ENCODE measurements at regions not wholly inside any gene's neighbourhood (a gene's known extent, or its start where the extent isn't known, plus 50 kb on each side); places are given as distances from the start of the nearest gene placed in this dataset.

GRCh38 chr1:58367217-58367616 is 179.3 kb downstream of the OMA1 start:
- no peaks in the 10 kb centered on the region for H3K27me3 Mint-ChIP-seq
- H3K9me3 Mint-ChIP-seq: peaks cover 2% of the 10 kb centered on the region
- no peaks in the 10 kb centered on the region for H3K4me1 Mint-ChIP-seq (ENCODE audit: unreplicated experiment)
- no peak for TF ChIP-seq CTCF (conservative IDR thresholded peaks at IDR 0.05)
- no peaks in the 10 kb centered on the region for H3K36me3 Mint-ChIP-seq
- H3K4me3 Mint-ChIP-seq: no peak overlapping the region
- no peak overlapping the region for H3K27ac Mint-ChIP-seq
- no peak for DNase-seq (ENCODE audit: extremely low spot score, unreplicated experiment)

- H3K4me3 Mint-ChIP-seq: no peak overlapping the region
- H3K9me3 Mint-ChIP-seq: no peaks in the 10 kb centered on the region
- TF ChIP-seq CTCF (conservative IDR thresholded peaks at IDR 0.05): no peak
- no peaks in the 10 kb centered on the region for H3K27me3 Mint-ChIP-seq
- no peaks in the 10 kb centered on the region for H3K4me1 Mint-ChIP-seq (ENCODE audit: unreplicated experiment)
- no peak for DNase-seq (ENCODE audit: extremely low spot score, unreplicated experiment)
- no peaks in the 10 kb centered on the region for H3K36me3 Mint-ChIP-seq
- no peak overlapping the region for H3K27ac Mint-ChIP-seq
Observed at GRCh38 chr1:58365328-58365727, 181.2 kb downstream of the OMA1 start.

GRCh38 chr1:58363585-58363984 is 182.9 kb downstream of the OMA1 start:
- TF ChIP-seq CTCF (conservative IDR thresholded peaks at IDR 0.05): no peak
- H3K4me3 Mint-ChIP-seq: no peak overlapping the region
- H3K4me1 Mint-ChIP-seq (ENCODE audit: unreplicated experiment): no peaks in the 10 kb centered on the region
- peaks cover 14% of the 10 kb centered on the region for H3K27me3 Mint-ChIP-seq
- H3K27ac Mint-ChIP-seq: no peak overlapping the region
- no peaks in the 10 kb centered on the region for H3K9me3 Mint-ChIP-seq
- DNase-seq (ENCODE audit: extremely low spot score, unreplicated experiment): no peak
- no peaks in the 10 kb centered on the region for H3K36me3 Mint-ChIP-seq

GRCh38 chr1:58361134-58361533 is 185.4 kb downstream of the OMA1 start:
- peaks cover 28% of the 10 kb centered on the region for H3K27me3 Mint-ChIP-seq
- no peaks in the 10 kb centered on the region for H3K9me3 Mint-ChIP-seq
- TF ChIP-seq CTCF (conservative IDR thresholded peaks at IDR 0.05): no peak
- no peak overlapping the region for H3K4me3 Mint-ChIP-seq
- DNase-seq (ENCODE audit: extremely low spot score, unreplicated experiment): no peak
- H3K36me3 Mint-ChIP-seq: no peaks in the 10 kb centered on the region
- H3K4me1 Mint-ChIP-seq (ENCODE audit: unreplicated experiment): no peaks in the 10 kb centered on the region
- no peak overlapping the region for H3K27ac Mint-ChIP-seq

- Mint-ChIP-seq H3K27ac (no peak overlapping the region), H3K27me3 (peaks cover 29% of the 10 kb centered on the region), H3K36me3 (no peaks in the 10 kb centered on the region), H3K9me3 (no peaks in the 10 kb centered on the region), H3K4me1 (ENCODE audit: unreplicated experiment) (no peaks in the 10 kb centered on the region), H3K4me3 (no peak overlapping the region)
- DNase-seq (ENCODE audit: extremely low spot score, unreplicated experiment): no peak
- no peak for TF ChIP-seq CTCF (conservative IDR thresholded peaks at IDR 0.05)
Observed at GRCh38 chr1:58358346-58358745, 188.2 kb downstream of the OMA1 start.

- Mint-ChIP-seq H3K36me3 (no peaks in the 10 kb centered on the region), H3K27ac (no peak overlapping the region), H3K9me3 (no peaks in the 10 kb centered on the region), H3K27me3 (peaks cover 29% of the 10 kb centered on the region), H3K4me1 (ENCODE audit: unreplicated experiment) (no peaks in the 10 kb centered on the region), H3K4me3 (no peak overlapping the region)
- DNase-seq (ENCODE audit: extremely low spot score, unreplicated experiment): no peak
- no peak for TF ChIP-seq CTCF (conservative IDR thresholded peaks at IDR 0.05)
Observed at GRCh38 chr1:58356402-58356801, 190.1 kb downstream of the OMA1 start.
